ENCODE measurements at regions not wholly inside any gene's neighbourhood (a gene's known extent, or its start where the extent isn't known, plus 50 kb on each side); places are given as distances from the start of the nearest gene placed in this dataset.

DNA sequence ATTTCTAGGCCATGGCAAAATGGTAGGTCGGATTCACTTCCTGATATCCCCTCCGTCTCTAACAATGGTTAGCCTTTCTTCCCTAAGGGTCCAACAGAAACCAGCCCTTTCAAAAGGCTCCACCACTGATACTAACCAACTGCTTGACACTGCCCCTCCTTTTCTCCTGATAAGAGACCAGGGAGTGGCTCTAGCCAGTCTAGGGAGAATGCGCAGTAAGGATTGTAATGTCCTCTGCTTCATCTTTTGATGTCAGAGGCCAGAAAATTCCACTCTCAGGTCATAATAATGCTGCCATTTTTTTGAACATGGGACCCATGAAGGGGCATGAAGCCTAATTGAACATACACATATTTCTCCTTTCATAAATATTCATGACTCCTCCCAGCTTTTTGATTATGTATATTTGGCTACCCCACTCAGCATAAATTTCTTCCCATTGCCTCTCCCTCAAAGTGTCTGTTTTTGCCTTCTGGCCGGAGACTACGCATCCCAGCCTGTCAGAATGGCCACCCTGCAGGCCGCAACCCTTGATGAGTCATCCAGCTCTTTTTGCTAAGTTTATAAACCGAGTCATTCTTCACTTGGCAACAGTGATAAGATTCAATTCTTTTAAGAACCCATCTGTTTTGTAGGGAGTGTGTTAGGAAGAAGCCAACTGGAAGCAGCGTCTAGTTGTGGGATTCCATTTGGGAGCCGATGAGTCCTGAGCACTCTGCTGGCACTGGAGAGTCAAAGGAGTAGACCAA is 189.0 kb upstream of the MCTP2 start:
- intact Hi-C loops (cut with DNase I), result no loop called here
- 74 to 80% methylated on average over 9 of the region's 9 CpGs for WGBS, 2 donors
- TF ChIP-seq, protein P1, sequence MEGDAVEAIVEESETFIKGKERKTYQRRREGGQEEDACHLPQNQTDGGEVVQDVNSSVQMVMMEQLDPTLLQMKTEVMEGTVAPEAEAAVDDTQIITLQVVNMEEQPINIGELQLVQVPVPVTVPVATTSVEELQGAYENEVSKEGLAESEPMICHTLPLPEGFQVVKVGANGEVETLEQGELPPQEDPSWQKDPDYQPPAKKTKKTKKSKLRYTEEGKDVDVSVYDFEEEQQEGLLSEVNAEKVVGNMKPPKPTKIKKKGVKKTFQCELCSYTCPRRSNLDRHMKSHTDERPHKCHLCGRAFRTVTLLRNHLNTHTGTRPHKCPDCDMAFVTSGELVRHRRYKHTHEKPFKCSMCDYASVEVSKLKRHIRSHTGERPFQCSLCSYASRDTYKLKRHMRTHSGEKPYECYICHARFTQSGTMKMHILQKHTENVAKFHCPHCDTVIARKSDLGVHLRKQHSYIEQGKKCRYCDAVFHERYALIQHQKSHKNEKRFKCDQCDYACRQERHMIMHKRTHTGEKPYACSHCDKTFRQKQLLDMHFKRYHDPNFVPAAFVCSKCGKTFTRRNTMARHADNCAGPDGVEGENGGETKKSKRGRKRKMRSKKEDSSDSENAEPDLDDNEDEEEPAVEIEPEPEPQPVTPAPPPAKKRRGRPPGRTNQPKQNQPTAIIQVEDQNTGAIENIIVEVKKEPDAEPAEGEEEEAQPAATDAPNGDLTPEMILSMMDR (IDR thresholded peaks at IDR 0.05), result no peak
- ATAC-seq (no peak), FAIRE-seq (no peak), DNase-seq (no peak)
- H3K27ac ChIP-seq, result no peak overlapping the region
- H3K36me3 ChIP-seq, result no peaks in the 10 kb centered on the region
- H3K4me1 ChIP-seq, result no peaks in the 10 kb centered on the region
- H3K27me3 ChIP-seq, result no peaks in the 10 kb centered on the region
- no peaks in the 10 kb centered on the region for H3K9me3 ChIP-seq
- no peak overlapping the region for H3K4me3 ChIP-seq

DNA sequence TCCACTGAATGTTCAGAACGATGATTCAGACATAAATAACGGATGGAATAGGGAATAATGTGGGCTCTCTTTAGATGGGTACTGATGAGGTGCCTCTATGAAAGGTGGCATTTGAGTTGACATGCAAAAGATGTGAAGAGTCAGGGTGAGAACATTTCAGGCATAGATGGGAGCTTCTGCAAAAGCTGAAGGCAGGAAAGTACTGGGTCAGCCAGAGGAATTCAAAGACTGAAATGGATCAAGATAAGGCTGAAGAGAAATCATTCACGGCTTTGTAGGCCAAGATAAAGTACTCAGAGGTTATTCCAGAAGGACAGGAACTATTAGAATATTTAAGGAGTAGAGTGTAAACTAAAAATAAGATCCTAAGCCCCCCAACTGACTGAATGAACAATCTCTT is 189.6 kb upstream of the MCTP2 start:
- TF ChIP-seq, protein P1 (IDR thresholded peaks at IDR 0.05), result no peak
- Histone ChIP-seq H3K9me3 (no peaks in the 10 kb centered on the region), H3K27ac (no peak overlapping the region), H3K4me1 (no peaks in the 10 kb centered on the region), H3K27me3 (no peaks in the 10 kb centered on the region), H3K4me3 (no peak overlapping the region), H3K36me3 (no peaks in the 10 kb centered on the region)
- DNase-seq (no peak), ATAC-seq (no peak), FAIRE-seq (no peak)
- 52 to 59% methylated on average over 3 of the region's 3 CpGs for WGBS, 2 donors
- intact Hi-C loops (cut with DNase I), result no loop called here

DNA sequence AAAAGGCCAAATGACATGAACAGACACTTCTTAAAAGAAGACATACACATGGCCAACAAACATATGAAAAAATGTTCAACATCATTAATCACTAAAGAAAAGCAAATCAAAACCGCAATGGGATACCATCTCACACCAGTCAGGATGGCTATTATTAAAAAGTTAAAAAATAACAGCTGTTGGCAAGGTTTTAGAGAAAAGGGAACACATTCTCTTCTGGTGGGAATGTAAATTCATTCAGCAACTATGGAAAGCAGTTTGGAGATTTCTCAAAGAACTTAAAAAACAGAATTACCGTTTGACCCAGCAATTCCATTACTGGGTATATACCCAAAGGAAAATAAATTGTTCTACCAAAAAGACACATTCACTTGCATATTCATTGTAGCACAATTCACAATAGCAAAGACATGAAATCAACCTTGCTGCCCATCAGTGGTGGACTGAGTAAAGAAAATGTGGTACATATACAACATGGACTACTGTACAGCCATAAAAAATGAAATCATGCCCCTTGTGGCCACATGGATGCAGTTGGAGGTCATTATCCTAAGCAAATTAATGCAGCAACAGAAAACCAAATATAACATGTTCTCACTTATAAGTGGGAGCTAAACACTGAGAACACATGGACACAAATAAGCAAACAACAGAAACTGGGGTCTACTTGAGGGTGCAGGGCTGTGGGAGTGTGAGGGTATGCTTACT is 190.7 kb upstream of the MCTP2 start:
- no peak for FAIRE-seq
- WGBS, 2 donors, result 50 to 53% methylated on average over 2 of the region's 2 CpGs
- TF ChIP-seq, protein P1 (IDR thresholded peaks at IDR 0.05), result no peak
- DNase-seq, result no peak
- H3K36me3 ChIP-seq, result no peaks in the 10 kb centered on the region
- no peaks in the 10 kb centered on the region for H3K27me3 ChIP-seq
- H3K4me3 ChIP-seq, result no peak overlapping the region
- H3K27ac ChIP-seq, result no peak overlapping the region
- intact Hi-C loops (cut with DNase I), result no loop called here
- H3K4me1 ChIP-seq, result no peaks in the 10 kb centered on the region
- no peak for ATAC-seq
- no peaks in the 10 kb centered on the region for H3K9me3 ChIP-seq

DNA sequence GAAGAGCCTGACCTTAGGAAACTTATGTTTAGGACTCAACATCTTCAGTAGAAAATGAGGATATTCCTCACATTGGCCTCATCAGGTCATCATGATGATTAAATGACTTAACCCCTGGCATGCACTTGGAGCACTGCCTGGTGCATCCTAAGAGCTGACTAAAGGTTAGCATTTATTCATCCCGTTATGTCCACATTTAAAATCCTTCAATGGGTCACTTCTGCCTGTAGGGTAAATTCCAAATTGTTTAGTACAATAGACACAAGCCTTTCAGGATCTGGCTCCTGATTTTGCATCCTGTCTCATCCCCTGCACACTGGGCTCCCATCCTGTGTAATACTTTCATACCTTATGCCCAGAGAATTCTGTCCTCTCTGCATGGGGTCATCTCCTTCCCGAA is 195.2 kb upstream of the MCTP2 start:
- ATAC-seq, result no peak

More for the DNA sequence above, 195.2 kb upstream of the MCTP2 start:
- 69 to 77% methylated on average over 2 of the region's 2 CpGs for WGBS, 2 donors
- FAIRE-seq, result no peak
- Histone ChIP-seq H3K27ac (no peak overlapping the region), H3K27me3 (peaks cover 0 to 3% (median 0%) of the 10 kb centered on the region in 4 donors), H3K4me3 (no peak overlapping the region), H3K36me3 (no peaks in the 10 kb centered on the region), H3K4me1 (no peaks in the 10 kb centered on the region), H3K9me3 (no peaks in the 10 kb centered on the region)
- no peak for DNase-seq
- TF ChIP-seq, protein P1 (IDR thresholded peaks at IDR 0.05), result no peak
- intact Hi-C loops (cut with DNase I), result no loop called here
